ENCODE measurements at regions not wholly inside any gene's neighbourhood (a gene's known extent, or its start where the extent isn't known, plus 50 kb on each side); places are given as distances from the start of the nearest gene placed in this dataset.
"Not testable (repeated sequence)": the region's sequence is repeated elsewhere in the genome, so short reads cannot be mapped to it uniquely, and the experiment has no call there.

GRCh38 chrX:44767308-44767707, 76.5 kb upstream of the DUSP21 start:
- intact Hi-C loops (cut with DNase I; ENCODE audit: low total_unique reads): no loop called here
- no peak for DNase-seq
- H3K27ac ChIP-seq: no peak overlapping the region
- no peak for TF ChIP-seq CTCF (IDR thresholded peaks at IDR 0.05)
- no peaks in the 10 kb centered on the region for H3K27me3 ChIP-seq
- H3K4me3 ChIP-seq: no peak overlapping the region
- no peaks in the 10 kb centered on the region for H3K4me1 ChIP-seq
- peaks cover 0 to 6% (median 0%) of the 10 kb centered on the region in 3 donors for H3K9me3 ChIP-seq
- no peaks in the 10 kb centered on the region for H3K36me3 ChIP-seq

GRCh38 chrX:44765556-44765955, 78.3 kb upstream of the DUSP21 start:
- Histone ChIP-seq H3K4me1 (no peaks in the 10 kb centered on the region), H3K27me3 (no peaks in the 10 kb centered on the region), H3K27ac (no peak overlapping the region), H3K4me3 (no peak overlapping the region), H3K9me3 (peaks cover 0 to 6% (median 0%) of the 10 kb centered on the region in 3 donors), H3K36me3 (no peaks in the 10 kb centered on the region)
- no peak for TF ChIP-seq CTCF (IDR thresholded peaks at IDR 0.05)
- intact Hi-C loops (cut with DNase I; ENCODE audit: low total_unique reads): no loop called here
- DNase-seq: no peak

- no peak for DNase-seq
- no peaks in the 10 kb centered on the region for H3K36me3 ChIP-seq
- no peak for TF ChIP-seq CTCF (IDR thresholded peaks at IDR 0.05)
- no peak overlapping the region for H3K4me3 ChIP-seq
- no peak overlapping the region for H3K27ac ChIP-seq
- no peaks in the 10 kb centered on the region for H3K27me3 ChIP-seq
- H3K4me1 ChIP-seq: no peaks in the 10 kb centered on the region
- no peaks in the 10 kb centered on the region for H3K9me3 ChIP-seq
- intact Hi-C loops (cut with DNase I; ENCODE audit: low total_unique reads): no loop called here
Observed at GRCh38 chrX:44747969-44748368, 95.9 kb upstream of the DUSP21 start.

GRCh38 chrX:44747317-44747716, 96.5 kb upstream of the DUSP21 start:
- H3K27ac ChIP-seq: no peak overlapping the region
- no peaks in the 10 kb centered on the region for H3K9me3 ChIP-seq
- DNase-seq: no peak
- H3K4me3 ChIP-seq: no peak overlapping the region
- intact Hi-C loops (cut with DNase I; ENCODE audit: low total_unique reads): no loop called here
- no peaks in the 10 kb centered on the region for H3K27me3 ChIP-seq
- no peaks in the 10 kb centered on the region for H3K36me3 ChIP-seq
- H3K4me1 ChIP-seq: no peaks in the 10 kb centered on the region
- TF ChIP-seq CTCF (IDR thresholded peaks at IDR 0.05): no peak

GRCh38 chrX:44744799-44745198, 99.0 kb upstream of the DUSP21 start:
- no peak for TF ChIP-seq CTCF (IDR thresholded peaks at IDR 0.05)
- no peak overlapping the region for H3K4me3 ChIP-seq
- no peak overlapping the region for H3K27ac ChIP-seq
- intact Hi-C loops (cut with DNase I; ENCODE audit: low total_unique reads): no loop called here
- H3K27me3 ChIP-seq: no peaks in the 10 kb centered on the region
- no peaks in the 10 kb centered on the region for H3K36me3 ChIP-seq
- no peak for DNase-seq
- H3K4me1 ChIP-seq: no peaks in the 10 kb centered on the region
- H3K9me3 ChIP-seq: no peaks in the 10 kb centered on the region

- no peak for TF ChIP-seq CTCF (IDR thresholded peaks at IDR 0.05)
- Histone ChIP-seq H3K9me3 (no peaks in the 10 kb centered on the region), H3K4me3 (no peak overlapping the region), H3K27me3 (no peaks in the 10 kb centered on the region), H3K4me1 (no peaks in the 10 kb centered on the region), H3K36me3 (no peaks in the 10 kb centered on the region), H3K27ac (no peak overlapping the region)
- intact Hi-C loops (cut with DNase I; ENCODE audit: low total_unique reads): no loop called here
- DNase-seq: no peak
Observed at GRCh38 chrX:44742480-44743155, 101.2 kb upstream of the DUSP21 start.

GRCh38 chrX:44741859-44742258, 102.0 kb upstream of the DUSP21 start:
- H3K27ac ChIP-seq; H3K4me3 ChIP-seq; intact Hi-C loops (cut with DNase I; ENCODE audit: low total_unique reads); H3K9me3 ChIP-seq; H3K36me3 ChIP-seq; H3K27me3 ChIP-seq; H3K4me1 ChIP-seq; DNase-seq: not testable (repeated sequence)

- H3K9me3 ChIP-seq; H3K4me1 ChIP-seq; H3K27me3 ChIP-seq; H3K4me3 ChIP-seq; intact Hi-C loops (cut with DNase I; ENCODE audit: low total_unique reads); H3K27ac ChIP-seq; H3K36me3 ChIP-seq; DNase-seq: not testable (repeated sequence)
Observed at GRCh38 chrX:44741458-44741857, 102.4 kb upstream of the DUSP21 start.

All from tibial artery (tissue), 4 donors.